Stimulated activated CD4-positive, alpha-beta T cell treated with anti-CD3 and anti-CD28 coated beads, Interleukin-12 subunit alpha, Interleukin-12 subunit beta, amount 100 ng/mL, for 24 hours (primary cell): ENCODE measurements at regions not wholly inside any gene's neighbourhood (a gene's known extent, or its start where the extent isn't known, plus 50 kb on each side); places are given as distances from the start of the nearest gene placed in this dataset.

Source experiments
- DNase-seq, 2 experiments: peaks; one replicate each; pipeline ENCODE4 v3.0.0-alpha.2; 2020; ENCODE audit warnings: low read depth in 2 of 2

- no peak for DNase-seq
Observed at GRCh38 chr14:56918849-56919574, 108.7 kb upstream of the OTX2 start.

GRCh38 chr14:56905282-56905681 lies 95.0 kb upstream of the OTX2 start:
- no peak for DNase-seq

DNA sequence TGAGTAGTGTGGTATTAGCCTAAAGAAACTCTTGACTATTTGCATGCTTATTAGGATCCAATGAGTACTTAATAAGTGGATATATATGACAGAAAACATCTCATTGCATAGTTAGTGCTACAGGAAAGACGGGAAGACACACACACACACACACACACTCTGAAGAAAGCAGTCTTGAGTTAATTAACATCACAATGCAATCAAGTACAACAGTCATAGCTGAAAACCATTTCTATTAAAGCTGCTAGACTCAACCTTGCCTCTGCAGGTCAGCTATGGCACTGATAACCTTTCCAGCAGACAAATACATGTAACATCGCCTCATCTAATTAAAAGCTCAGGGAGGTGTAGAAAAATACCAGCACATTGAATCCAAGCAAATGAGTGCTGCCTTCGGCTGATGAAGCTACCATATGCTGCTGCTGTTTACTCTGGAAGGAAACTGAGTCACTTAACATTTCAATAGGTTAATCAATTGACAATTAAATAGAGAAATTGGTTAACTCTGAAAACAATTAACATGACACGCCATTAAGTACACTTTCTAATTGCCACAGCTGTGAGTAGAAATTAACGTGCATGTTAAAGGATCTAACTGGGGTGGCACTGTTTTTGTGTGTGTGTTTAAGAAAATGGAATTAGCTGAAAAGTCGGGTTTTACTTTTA lies 93.2 kb upstream of the OTX2 start:
- DNase-seq: no peak

GRCh38 chr14:56902385-56902784 lies 92.1 kb upstream of the OTX2 start:
- DNase-seq: no peak

DNA sequence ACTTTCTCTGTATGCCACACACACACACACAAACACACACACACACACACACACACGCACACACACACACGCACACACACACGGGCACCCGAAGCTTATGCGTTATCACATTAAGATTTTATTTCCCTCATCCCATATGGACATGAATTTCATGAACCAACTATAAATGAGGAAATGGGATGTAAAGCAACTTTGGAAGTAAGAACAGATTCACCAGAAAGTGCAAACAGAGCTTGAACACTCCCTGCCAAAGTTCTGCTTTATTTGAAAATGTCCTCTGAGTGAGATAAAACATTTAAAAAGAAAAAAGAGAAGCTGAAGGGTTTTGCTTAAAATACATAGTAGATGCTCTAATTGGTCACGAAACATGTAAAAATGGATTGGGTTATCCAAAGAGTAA lies 90.4 kb upstream of the OTX2 start:
- no peak for DNase-seq

GRCh38 chr14:56899829-56900228 lies 89.5 kb upstream of the OTX2 start:
- no peak for DNase-seq

DNA sequence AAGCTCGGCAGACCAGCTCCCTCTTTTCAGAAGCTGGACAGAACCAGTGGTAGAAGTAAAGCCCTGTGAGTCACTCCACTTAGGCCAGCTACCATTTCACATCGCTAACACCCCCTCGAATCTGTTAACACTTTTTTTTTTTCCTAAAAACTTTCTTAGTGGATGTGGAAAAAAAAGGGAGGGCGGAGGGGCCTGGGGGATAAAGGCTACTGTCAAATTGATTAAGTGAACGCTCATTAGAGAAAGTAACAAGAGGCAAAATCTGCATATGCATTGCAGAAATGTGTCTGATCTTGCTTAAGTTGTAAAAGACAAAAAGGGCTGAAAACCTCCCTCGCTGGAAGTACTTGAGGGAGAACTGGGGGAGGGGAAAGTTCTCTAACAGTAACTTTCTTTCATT lies 86.6 kb upstream of the OTX2 start:
- DNase-seq: no peak

DNA sequence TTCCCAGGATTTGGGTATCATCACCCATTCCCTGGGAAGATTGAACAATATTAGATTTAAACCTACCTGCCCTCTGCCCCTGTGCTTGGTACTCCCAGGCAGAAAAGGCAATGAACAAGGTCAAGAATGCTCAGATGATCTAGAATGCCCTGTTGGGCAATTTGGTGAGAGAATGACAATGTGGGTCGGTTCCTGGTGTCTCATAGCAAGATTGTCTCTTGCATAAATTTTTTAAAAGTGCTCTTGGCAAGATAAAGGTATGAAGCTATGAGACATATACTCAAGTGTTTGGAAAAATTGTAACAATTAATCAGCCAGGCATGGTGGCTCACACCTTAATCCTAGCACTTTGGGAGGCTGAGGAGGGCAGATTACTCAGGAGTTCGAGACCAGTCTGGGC lies 86.0 kb upstream of the OTX2 start:
- DNase-seq: no peak

DNA sequence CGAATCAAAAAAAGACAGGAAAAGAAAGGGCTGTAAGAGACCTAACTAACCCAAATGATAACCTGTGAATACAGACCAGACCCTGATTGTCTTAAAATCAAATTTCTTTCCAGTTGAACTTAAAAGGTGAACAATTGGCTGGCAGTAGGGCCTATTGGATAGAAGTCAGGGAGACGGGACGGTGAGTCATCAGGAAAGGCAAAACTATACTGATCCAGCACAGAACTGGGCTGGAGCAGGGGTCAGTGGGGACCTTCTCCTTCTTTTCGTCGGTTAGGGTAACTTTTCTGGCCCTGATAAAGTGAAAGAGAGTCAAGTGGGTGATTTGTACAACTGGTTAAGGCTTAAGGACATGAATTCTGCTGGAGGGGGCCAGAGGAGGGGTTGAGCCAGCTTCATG lies 84.9 kb upstream of the OTX2 start:
- no peak for DNase-seq

DNA sequence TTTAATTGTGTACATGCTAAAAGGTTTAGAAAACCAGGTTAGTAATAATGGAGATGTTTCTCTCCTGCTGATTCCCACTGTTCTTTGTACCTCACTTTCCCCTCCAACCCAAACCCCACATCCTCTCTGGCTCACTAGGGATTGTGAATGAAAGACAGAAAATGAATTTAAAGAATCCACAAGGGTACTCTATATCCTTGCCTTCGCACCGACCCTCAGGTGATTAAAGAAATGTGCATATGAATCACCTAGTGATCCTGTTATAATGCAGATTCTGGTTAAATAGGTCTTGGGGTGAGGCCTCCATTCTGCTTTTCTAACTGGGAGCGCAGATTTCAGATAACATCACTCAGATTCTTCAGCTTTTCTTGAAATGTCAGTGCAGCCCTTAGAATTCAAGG lies 84.3 kb upstream of the OTX2 start:
- no peak for DNase-seq

- DNase-seq: no peak
Observed at GRCh38 chr14:56892959-56893358, 82.7 kb upstream of the OTX2 start.

DNA sequence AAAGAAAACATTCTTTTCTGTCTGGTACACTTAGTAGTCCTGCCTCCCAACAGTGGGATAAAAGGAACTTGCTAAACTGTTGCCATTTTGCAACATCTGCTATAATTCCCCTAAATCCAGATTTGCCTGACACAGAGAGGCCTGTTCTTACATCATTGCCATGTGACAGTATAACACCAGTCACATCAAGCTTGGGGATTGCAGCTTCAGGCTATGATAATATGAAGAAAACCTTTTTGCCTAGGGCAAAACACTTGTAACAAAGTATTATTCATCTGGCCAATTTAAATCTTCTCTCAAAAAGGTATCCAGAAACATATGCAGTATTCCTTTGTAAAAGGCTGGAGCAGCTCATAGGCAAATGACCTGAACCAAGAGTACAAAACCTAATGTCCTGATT lies 80.9 kb upstream of the OTX2 start:
- no peak for DNase-seq

- DNase-seq: no peak
Observed at GRCh38 chr14:56889705-56890104, 79.4 kb upstream of the OTX2 start.

- no peak for DNase-seq
Observed at GRCh38 chr14:56888274-56888673, 78.0 kb upstream of the OTX2 start.

GRCh38 chr14:56887216-56887615 lies 76.9 kb upstream of the OTX2 start:
- DNase-seq: no peak

- DNase-seq: no peak
Observed at GRCh38 chr14:56886471-56887062, 76.3 kb upstream of the OTX2 start.

GRCh38 chr14:56885825-56886224 lies 75.5 kb upstream of the OTX2 start:
- no peak for DNase-seq

DNA sequence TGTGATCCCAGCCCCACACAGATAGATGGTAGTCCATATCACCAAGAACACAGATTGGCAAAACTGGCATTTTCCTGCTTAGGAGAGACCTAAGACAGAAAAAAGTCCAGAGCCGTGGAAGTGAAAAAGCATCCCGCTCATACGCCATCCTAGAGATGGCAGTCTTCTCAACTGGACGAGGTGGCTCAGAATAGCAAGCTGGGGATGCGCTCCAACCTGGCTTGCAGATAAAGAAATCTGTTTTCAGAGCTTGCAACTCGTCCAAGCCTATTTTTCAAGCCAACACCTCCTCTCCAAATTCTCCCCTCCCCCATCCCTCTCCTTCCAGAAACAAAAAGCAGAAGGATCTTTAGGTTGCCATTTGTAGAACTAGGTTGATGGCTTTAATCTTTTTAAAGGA lies 74.3 kb upstream of the OTX2 start:
- DNase-seq: no peak

GRCh38 chr14:56881181-56881580 lies 70.9 kb upstream of the OTX2 start:
- DNase-seq: no peak

- no peak for DNase-seq
Observed at GRCh38 chr14:56878766-56879165, 68.5 kb upstream of the OTX2 start.

DNA sequence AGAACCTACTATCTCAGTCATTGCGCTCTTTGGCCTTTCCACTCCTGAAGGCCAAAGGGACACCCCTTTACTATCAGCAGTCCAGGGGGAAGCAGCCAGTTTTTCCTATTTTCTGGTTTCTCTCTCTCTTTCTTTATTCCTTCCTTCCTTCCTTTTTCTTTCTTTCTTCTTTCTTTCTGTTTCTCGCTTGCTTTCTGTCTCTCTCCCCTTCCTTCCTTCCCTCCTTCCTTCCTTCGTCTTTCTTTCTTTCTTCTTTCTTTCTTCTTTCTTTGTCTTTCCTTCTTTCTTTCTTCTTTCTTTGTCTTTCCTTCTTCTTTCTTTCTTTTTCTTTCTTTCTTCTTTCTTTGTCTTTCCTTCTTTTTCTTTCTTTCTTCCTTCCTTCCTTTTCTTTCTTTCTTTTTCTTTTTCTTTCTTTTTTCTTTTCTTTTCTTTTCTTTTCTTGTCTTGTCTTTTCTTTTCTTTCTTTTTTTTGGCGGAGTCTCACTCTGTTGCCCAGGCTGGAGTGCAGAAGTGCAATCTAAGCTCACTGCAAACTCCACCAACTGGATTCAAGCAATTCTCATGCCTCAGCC lies 64.9 kb upstream of the OTX2 start:
- no peak for DNase-seq

- DNase-seq: no peak
Observed at GRCh38 chr14:56874375-56874774, 64.1 kb upstream of the OTX2 start.

- DNase-seq: no peak
Observed at GRCh38 chr14:56870336-56870735, 60.1 kb upstream of the OTX2 start.
